ENCODE measurements at regions not wholly inside any gene's neighbourhood (a gene's known extent, or its start where the extent isn't known, plus 50 kb on each side); places are given as distances from the start of the nearest gene placed in this dataset.

DNA sequence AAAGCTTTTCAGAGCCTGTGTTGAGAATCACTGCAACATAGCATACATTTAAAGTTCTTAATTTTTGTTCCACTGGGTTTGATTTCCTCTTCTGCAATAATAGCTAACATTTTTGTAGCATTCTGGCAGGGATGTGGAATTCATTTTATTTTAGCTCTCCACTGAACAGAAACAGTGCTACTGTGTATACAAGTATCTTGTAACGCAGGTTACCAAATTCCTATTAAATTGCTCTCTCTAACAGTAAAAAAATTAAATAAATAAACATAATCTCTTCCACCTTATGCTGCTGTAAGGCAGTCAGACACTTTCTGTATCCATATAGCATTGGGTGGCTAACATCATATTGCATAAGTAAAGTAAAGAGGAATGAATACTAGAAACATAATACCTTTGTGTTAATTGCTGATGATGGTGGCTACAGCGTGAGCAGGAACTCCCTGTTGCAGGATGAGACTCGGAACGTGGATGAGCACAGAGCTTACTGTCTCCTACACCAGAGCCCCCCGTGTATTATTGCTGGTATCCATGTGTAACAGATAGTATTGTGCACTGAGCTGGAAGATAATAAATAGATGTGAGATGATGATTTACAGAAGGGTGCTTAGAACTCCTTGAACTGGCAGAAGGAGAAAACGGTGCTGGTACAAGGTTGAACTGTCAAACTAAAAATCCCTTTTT lies 276.9 kb upstream of the SNX7 start:
- H3K27me3 ChIP-seq (ENCODE audit: insufficient read depth, poor library complexity, severe bottlenecking): no peaks in the 10 kb centered on the region
- no peak for TF ChIP-seq REST (IDR thresholded peaks at IDR 0.05; ENCODE audit: insufficient replicate concordance, low read depth)
- TF ChIP-seq CTCF (IDR thresholded peaks at IDR 0.05; ENCODE audit: insufficient read depth, low read length): no peak
- no peak for TF ChIP-seq SPI1 (IDR thresholded peaks at IDR 0.05; ENCODE audit: borderline replicate concordance, low read depth)
- TF ChIP-seq GABPA (IDR thresholded peaks at IDR 0.05; ENCODE audit: low read depth): no peak
- no peak overlapping the region for H3K27ac ChIP-seq (replicated peaks)
- DNase-seq (ENCODE audit: low read depth in 1 of 2, low spot score in 1 of 2): no peak
- no peak overlapping the region for H3K4me3 ChIP-seq (replicated peaks; ENCODE audit: insufficient read depth, low read length)

DNA sequence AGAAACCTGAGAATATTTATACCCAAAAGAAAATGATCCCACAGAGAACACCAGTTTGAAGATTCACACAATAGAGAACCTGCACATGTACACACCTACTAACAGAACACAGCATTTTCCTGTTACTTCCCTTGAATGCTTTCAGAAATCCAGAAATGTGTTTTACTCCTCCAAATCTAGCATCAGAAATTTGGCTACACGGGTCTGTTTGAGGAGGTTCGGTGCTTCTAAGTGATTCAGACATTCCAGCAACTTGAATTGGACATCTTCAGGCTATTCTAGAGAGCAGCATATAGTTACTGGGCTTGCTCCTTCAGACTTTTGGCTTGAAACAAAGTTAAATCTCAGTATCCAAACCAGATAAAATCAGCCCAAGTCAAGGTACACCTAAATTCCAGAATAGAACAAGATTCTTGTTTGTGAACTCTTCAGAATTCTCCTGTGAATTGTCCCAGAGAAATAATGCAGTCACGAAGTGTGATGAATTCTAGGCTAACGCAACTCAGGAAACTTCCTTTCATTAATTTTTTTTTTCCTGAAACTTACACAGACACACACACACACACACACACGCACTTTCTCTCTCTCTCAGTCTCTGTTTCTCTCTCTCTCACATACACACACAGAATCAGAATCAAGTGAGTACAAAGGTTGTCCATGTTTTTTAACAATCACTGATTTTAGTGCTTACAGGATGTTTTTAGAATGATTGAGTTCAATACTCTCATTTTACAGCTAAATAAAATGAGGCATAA lies 278.4 kb upstream of the SNX7 start:
- Histone ChIP-seq H3K27ac (replicated peaks) (no peak overlapping the region), H3K27me3 (ENCODE audit: insufficient read depth, poor library complexity, severe bottlenecking) (no peaks in the 10 kb centered on the region), H3K4me3 (replicated peaks; ENCODE audit: insufficient read depth, low read length) (no peak overlapping the region)
- no peak for DNase-seq (ENCODE audit: low read depth in 1 of 2, low spot score in 1 of 2)
- TF ChIP-seq CTCF (IDR thresholded peaks at IDR 0.05; ENCODE audit: insufficient read depth, low read length) (no peak), GABPA (IDR thresholded peaks at IDR 0.05; ENCODE audit: low read depth) (no peak), REST (IDR thresholded peaks at IDR 0.05; ENCODE audit: insufficient replicate concordance, low read depth) (no peak), SPI1 (IDR thresholded peaks at IDR 0.05; ENCODE audit: borderline replicate concordance, low read depth) (no peak), POLR2AphosphoS5 (IDR thresholded peaks at IDR 0.05; ENCODE audit: low read depth) (no peak)

DNA sequence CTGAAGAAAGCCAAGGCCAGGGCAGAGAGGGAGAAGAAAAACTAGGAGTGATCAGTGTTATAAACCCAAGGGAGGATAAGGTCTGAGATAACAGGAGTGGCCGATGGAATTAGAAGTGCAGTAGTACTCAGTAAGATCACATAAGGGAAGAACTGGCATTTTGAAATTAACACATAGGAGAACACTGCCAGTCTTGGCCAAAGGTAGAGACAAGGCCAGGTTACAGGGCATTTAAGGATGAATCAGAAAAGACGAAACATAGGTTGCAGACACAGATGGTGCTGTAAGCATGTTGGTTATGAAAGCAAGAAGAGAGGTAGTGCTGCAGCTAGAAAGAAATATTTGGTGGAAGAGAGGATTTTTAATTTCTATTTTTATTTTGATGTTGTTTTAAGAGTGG lies 278.9 kb upstream of the SNX7 start:
- Histone ChIP-seq H3K27ac (replicated peaks) (no peak overlapping the region), H3K4me3 (replicated peaks; ENCODE audit: insufficient read depth, low read length) (no peak overlapping the region), H3K27me3 (ENCODE audit: insufficient read depth, poor library complexity, severe bottlenecking) (no peaks in the 10 kb centered on the region)
- TF ChIP-seq REST (IDR thresholded peaks at IDR 0.05; ENCODE audit: insufficient replicate concordance, low read depth) (no peak), POLR2AphosphoS5 (IDR thresholded peaks at IDR 0.05; ENCODE audit: low read depth) (no peak), CTCF (IDR thresholded peaks at IDR 0.05; ENCODE audit: insufficient read depth, low read length) (no peak), SPI1 (IDR thresholded peaks at IDR 0.05; ENCODE audit: borderline replicate concordance, low read depth) (no peak), GABPA (IDR thresholded peaks at IDR 0.05; ENCODE audit: low read depth) (no peak)
- no peak for DNase-seq (ENCODE audit: low read depth in 1 of 2, low spot score in 1 of 2)
